GM23338 (cell line): ENCODE measurements at regions not wholly inside any gene's neighbourhood (a gene's known extent, or its start where the extent isn't known, plus 50 kb on each side); places are given as distances from the start of the nearest gene placed in this dataset.

ENCODE experiments used
- ATAC-seq: fragments of 200-7000 bp; cut with Tn5 transposase; 3 replicates; pipeline ENCODE4 v1.9.1; 2020
- DNase-seq: peaks from one replicate; pipeline ENCODE4 v3.0.0-alpha.2; 2015; ENCODE audit warnings: low spot score
- H2AFZ ChIP-seq: fragments of 200-600 bp; sonication (generic); 2 replicates; pipeline ENCODE4 v1.8.0; 2016; ENCODE audit warnings: antibody characterized with exemption, mild to moderate bottlenecking, moderate library complexity
- H3F3A ChIP-seq: fragments of 200-600 bp; sonication (generic); replicated peaks from 2 replicates; pipeline ENCODE4 v1.8.0; 2017; ENCODE audit warnings: antibody characterized with exemption, mixed run types, low read depth
- H3K27ac ChIP-seq: fragments of 200-600 bp; sonication (generic); 2 replicates; pipeline ENCODE4 v1.6.1; 2016; ENCODE audit warnings: low read depth
- H3K27me3 ChIP-seq: fragments of 200-600 bp; sonication (generic); 2 replicates; pipeline ENCODE4 v1.8.0; 2016; ENCODE audit warnings: mild to moderate bottlenecking, mixed run types, moderate library complexity; ENCODE audit not compliant: insufficient read depth
- H3K36me3 ChIP-seq: fragments of 200-600 bp; sonication (generic); 2 replicates; pipeline ENCODE4 v1.8.0; 2016; ENCODE audit warnings: mild to moderate bottlenecking; ENCODE audit not compliant: insufficient read depth
- H3K4me1 ChIP-seq: fragments of 200-600 bp; sonication (generic); 2 replicates; pipeline ENCODE4 v1.8.0; 2016; ENCODE audit warnings: mild to moderate bottlenecking, moderate library complexity; ENCODE audit not compliant: insufficient read depth
- H3K4me2 ChIP-seq: fragments of 200-600 bp; sonication (generic); 2 replicates; pipeline ENCODE4 v1.7.1; 2017; ENCODE audit warnings: mixed run types
- H3K4me3 ChIP-seq: fragments of 200-600 bp; sonication (generic); 2 replicates; pipeline ENCODE4 v1.6.1; 2016; ENCODE audit warnings: mixed run types
- H3K79me2 ChIP-seq: fragments of 200-600 bp; sonication (generic); replicated peaks from 2 replicates; pipeline ENCODE4 v1.8.0; 2017; ENCODE audit warnings: mild to moderate bottlenecking; ENCODE audit not compliant: insufficient read depth
- H3K9me2 ChIP-seq: fragments of 200-600 bp; sonication (generic); 2 replicates; pipeline ENCODE4 v1.8.0; 2017; ENCODE audit not compliant: insufficient read depth
- H4K20me1 ChIP-seq: fragments of 200-600 bp; sonication (generic); replicated peaks from 2 replicates; pipeline ENCODE4 v1.8.0; 2017; ENCODE audit warnings: mild to moderate bottlenecking; ENCODE audit not compliant: insufficient read depth
- H3K27ac Mint-ChIP-seq: 2 replicates; pipeline ENCODE4 v1.8.0; 2020; ENCODE audit warnings: inconsistent platforms, mild to moderate bottlenecking, moderate library complexity, mixed read lengths
- H3K27me3 Mint-ChIP-seq: 3 replicates; pipeline ENCODE4 v1.8.0; 2022; ENCODE audit warnings: low read depth, mild to moderate bottlenecking, moderate library complexity, mixed read lengths, inconsistent platforms; ENCODE audit not compliant: insufficient read depth, poor library complexity
- H3K36me3 Mint-ChIP-seq: 3 replicates; pipeline ENCODE4 v1.8.0; 2021; ENCODE audit warnings: low read depth, mild to moderate bottlenecking, inconsistent platforms, moderate library complexity, mixed read lengths
- H3K4me1 Mint-ChIP-seq: 3 replicates; pipeline ENCODE4 v1.8.0; 2020; ENCODE audit warnings: mild to moderate bottlenecking, inconsistent platforms, mixed read lengths
- H3K4me3 Mint-ChIP-seq: 3 replicates; pipeline ENCODE4 v1.8.0; 2021; ENCODE audit warnings: moderate library complexity, mild to moderate bottlenecking, inconsistent platforms, mixed read lengths
- H3K9me3 Mint-ChIP-seq: 3 replicates; pipeline ENCODE4 v1.8.0; 2020; ENCODE audit warnings: moderate library complexity, mild to moderate bottlenecking, inconsistent platforms, mixed read lengths
- CREB1 ChIP-seq: fragments of 250-450 bp; sonication (Bioruptor Pico); IDR thresholded peaks from 2 replicates; pipeline ENCODE4 v1.5.0; 2020; ENCODE audit warnings: low read depth, mild to moderate bottlenecking, moderate library complexity
- CTCF ChIP-seq, 2 experiments: fragments of 200-600 bp in 1 of 2; sonication (generic) in 1 of 2; conservative IDR thresholded peaks; 2 replicates each; pipeline versions ENCODE4 v1.5.1 to v1.6.1; 2016 to 2017; ENCODE audit warnings: antibody characterized with exemption in 2 of 2, low read depth in 2 of 2, mild to moderate bottlenecking in 2 of 2, moderate library complexity in 1 of 2
- ETS1 ChIP-seq: IDR thresholded peaks from 2 replicates; pipeline ENCODE4 v1.6.1; 2016; ENCODE audit warnings: antibody characterized with exemption
- EZH2 ChIP-seq: fragments of 200-600 bp; sonication (generic); IDR thresholded peaks from one replicate; pipeline ENCODE4 v1.8.0; 2017; ENCODE audit warnings: antibody characterized with exemption, mild to moderate bottlenecking, low read depth; ENCODE audit not compliant: unreplicated experiment
- EZH2phosphoT487 ChIP-seq: fragments of 200-600 bp; sonication (generic); IDR thresholded peaks from one replicate; pipeline ENCODE4 v1.8.1; 2018; ENCODE audit warnings: antibody characterized with exemption; ENCODE audit not compliant: unreplicated experiment
- POLR2AphosphoS5 ChIP-seq: IDR thresholded peaks from 2 replicates; pipeline ENCODE4 v1.6.1; 2016; ENCODE audit warnings: antibody characterized with exemption, low read depth
- STAT1 ChIP-seq: IDR thresholded peaks from one replicate; pipeline ENCODE4 v1.6.1; 2016; ENCODE audit warnings: antibody characterized with exemption; ENCODE audit not compliant: unreplicated experiment
- ZNF331 ChIP-seq: fragments of 250-450 bp; sonication (Bioruptor Pico); IDR thresholded peaks from 2 replicates; pipeline ENCODE4 v1.5.0; 2020; ENCODE audit warnings: low read depth, mild to moderate bottlenecking, moderate library complexity
- ZNF462 ChIP-seq: fragments of 250-450 bp; sonication (Bioruptor Pico); IDR thresholded peaks from 2 replicates; pipeline ENCODE4 v1.5.0; 2020; ENCODE audit warnings: mild to moderate bottlenecking, moderate library complexity

- Mint-ChIP-seq H3K27ac (no peak overlapping the region), H3K4me1 (no peaks in the 10 kb centered on the region), H3K27me3 (no peaks in the 10 kb centered on the region), H3K4me3 (no peak overlapping the region), H3K36me3 (no peaks in the 10 kb centered on the region), H3K9me3 (no peaks in the 10 kb centered on the region)
- ATAC-seq (no peak), DNase-seq (no peak)
- H3K9me2 ChIP-seq = peaks cover 6% of the 10 kb centered on the region; the same call in 1 of the 2 replicates
- H3K27me3 ChIP-seq = no peaks in the 10 kb centered on the region
- H3F3A ChIP-seq = no peaks in the 10 kb centered on the region
- TF ChIP-seq CTCF (conservative IDR thresholded peaks at IDR 0.05; ENCODE audit: low read depth in 2 of 2) = no peak
- H4K20me1 ChIP-seq = no peaks in the 10 kb centered on the region
- H2AFZ ChIP-seq = no peak overlapping the region
- no peak overlapping the region for H3K4me2 ChIP-seq
- H3K4me1 ChIP-seq = no peaks in the 10 kb centered on the region; the same call in 1 of the 2 replicates
- H3K36me3 ChIP-seq = no peaks in the 10 kb centered on the region
- H3K4me3 ChIP-seq = no peak overlapping the region
- no peaks in the 10 kb centered on the region for H3K79me2 ChIP-seq
- no peak overlapping the region for H3K27ac ChIP-seq
Measured at GRCh38 chr13:44844786-44845185, 144.5 kb downstream of the NUFIP1 start.

- ATAC-seq = no peak
Measured at GRCh38 chr13:44843403-44843802, 145.9 kb downstream of the NUFIP1 start.

GRCh38 chr13:44842158-44842557, 147.1 kb downstream of the NUFIP1 start:
- no peak overlapping the region for H3K4me3 Mint-ChIP-seq
- H3K79me2 ChIP-seq = no peaks in the 10 kb centered on the region
- ATAC-seq (no peak), DNase-seq (no peak)
- no peaks in the 10 kb centered on the region for H3K27me3 Mint-ChIP-seq
- no peaks in the 10 kb centered on the region for H3K27me3 ChIP-seq
- H3K4me1 ChIP-seq = no peaks in the 10 kb centered on the region; the same call in 1 of the 2 replicates
- H3K36me3 Mint-ChIP-seq = no peaks in the 10 kb centered on the region
- H3K4me2 ChIP-seq = no peak overlapping the region
- H3K9me2 ChIP-seq = peaks cover 6% of the 10 kb centered on the region; the same call in 1 of the 2 replicates
- no peaks in the 10 kb centered on the region for H3K9me3 Mint-ChIP-seq
- H3K27ac ChIP-seq = no peak overlapping the region
- H3K36me3 ChIP-seq = no peaks in the 10 kb centered on the region
- no peak overlapping the region for H3K4me3 ChIP-seq
- no peaks in the 10 kb centered on the region for H4K20me1 ChIP-seq
- H3K4me1 Mint-ChIP-seq = no peaks in the 10 kb centered on the region
- no peak overlapping the region for H3K27ac Mint-ChIP-seq
- H2AFZ ChIP-seq = no peak overlapping the region
- H3F3A ChIP-seq = no peaks in the 10 kb centered on the region
- TF ChIP-seq ZNF331 (CRISPR knock-in tag) (no peak), EZH2 (no peak), ETS1 (no peak), EZH2phosphoT487 (no peak), ZNF462 (CRISPR knock-in tag) (no peak), CREB1 (no peak)

More at GRCh38 chr13:44843403-44843802, 145.9 kb downstream of the NUFIP1 start:
- Mint-ChIP-seq H3K27ac (no peak overlapping the region), H3K9me3 (no peaks in the 10 kb centered on the region), H3K27me3 (no peaks in the 10 kb centered on the region), H3K36me3 (no peaks in the 10 kb centered on the region), H3K4me1 (no peaks in the 10 kb centered on the region), H3K4me3 (no peak overlapping the region)
- no peak for DNase-seq
- no peaks in the 10 kb centered on the region for H3F3A ChIP-seq
- H3K4me2 ChIP-seq = no peak overlapping the region
- H3K36me3 ChIP-seq = no peaks in the 10 kb centered on the region
- H3K4me1 ChIP-seq = no peaks in the 10 kb centered on the region; the same call in 1 of the 2 replicates
- H3K27ac ChIP-seq = no peak overlapping the region
- no peaks in the 10 kb centered on the region for H3K79me2 ChIP-seq
- H3K9me2 ChIP-seq = peaks cover 6% of the 10 kb centered on the region; the same call in 1 of the 2 replicates
- H3K4me3 ChIP-seq = no peak overlapping the region
- H3K27me3 ChIP-seq = no peaks in the 10 kb centered on the region
- H4K20me1 ChIP-seq = no peaks in the 10 kb centered on the region
- TF ChIP-seq STAT1 (no peak), EZH2 (no peak), ZNF331 (CRISPR knock-in tag) (no peak), POLR2AphosphoS5 (no peak)
- H2AFZ ChIP-seq = no peak overlapping the region
